GM13976 (cell line): ENCODE measurements at regions not wholly inside any gene's neighbourhood (a gene's known extent, or its start where the extent isn't known, plus 50 kb on each side); places are given as distances from the start of the nearest gene placed in this dataset.

Experiments used
- DNase-seq: peaks from one replicate; pipeline ENCODE4 v3.0.0; 2012; ENCODE audit warnings: low spot score
- in situ Hi-C: fragments of 300-500 bp; cut with MboI; formaldehyde crosslinking; loops from one replicate; pipeline ENCODE4 v1.12.0; 2022; ENCODE audit warnings: low sequenced_read_pairs, mixed read lengths, inconsistent platforms; ENCODE audit not compliant: unreplicated experiment
- TF ChIP-seq, protein P1 (sequence below): IDR thresholded peaks from 2 replicates; pipeline ENCODE4 v1.5.1; 2012; ENCODE audit warnings: borderline replicate concordance, mild to moderate bottlenecking; ENCODE audit not compliant: insufficient read depth; ENCODE audit errors: extremely low read depth, missing control alignments, control extremely low read depth

DNA sequence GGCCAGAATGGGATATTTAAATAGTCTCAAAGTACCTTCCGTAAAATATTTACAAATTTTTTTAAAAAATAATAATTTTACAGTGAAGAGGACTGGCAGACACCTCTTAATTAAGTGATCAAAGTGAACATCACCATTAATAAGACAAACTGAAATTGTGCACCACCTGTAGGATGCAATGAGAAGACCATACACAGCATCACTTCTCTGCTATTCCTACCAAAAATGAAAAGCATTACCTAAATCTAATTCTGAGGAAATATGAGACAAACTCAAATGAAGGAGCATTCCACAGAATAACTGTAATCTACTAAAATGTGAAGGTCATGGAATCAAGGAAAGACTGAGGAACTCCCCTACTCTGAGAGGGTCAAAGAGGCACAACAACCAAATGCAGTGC lies 68.2 kb upstream of the PRDX6 start:
- in situ Hi-C loops: no loop called here
- TF ChIP-seq, protein P1, sequence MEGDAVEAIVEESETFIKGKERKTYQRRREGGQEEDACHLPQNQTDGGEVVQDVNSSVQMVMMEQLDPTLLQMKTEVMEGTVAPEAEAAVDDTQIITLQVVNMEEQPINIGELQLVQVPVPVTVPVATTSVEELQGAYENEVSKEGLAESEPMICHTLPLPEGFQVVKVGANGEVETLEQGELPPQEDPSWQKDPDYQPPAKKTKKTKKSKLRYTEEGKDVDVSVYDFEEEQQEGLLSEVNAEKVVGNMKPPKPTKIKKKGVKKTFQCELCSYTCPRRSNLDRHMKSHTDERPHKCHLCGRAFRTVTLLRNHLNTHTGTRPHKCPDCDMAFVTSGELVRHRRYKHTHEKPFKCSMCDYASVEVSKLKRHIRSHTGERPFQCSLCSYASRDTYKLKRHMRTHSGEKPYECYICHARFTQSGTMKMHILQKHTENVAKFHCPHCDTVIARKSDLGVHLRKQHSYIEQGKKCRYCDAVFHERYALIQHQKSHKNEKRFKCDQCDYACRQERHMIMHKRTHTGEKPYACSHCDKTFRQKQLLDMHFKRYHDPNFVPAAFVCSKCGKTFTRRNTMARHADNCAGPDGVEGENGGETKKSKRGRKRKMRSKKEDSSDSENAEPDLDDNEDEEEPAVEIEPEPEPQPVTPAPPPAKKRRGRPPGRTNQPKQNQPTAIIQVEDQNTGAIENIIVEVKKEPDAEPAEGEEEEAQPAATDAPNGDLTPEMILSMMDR: no peak
- no peak for DNase-seq

DNA sequence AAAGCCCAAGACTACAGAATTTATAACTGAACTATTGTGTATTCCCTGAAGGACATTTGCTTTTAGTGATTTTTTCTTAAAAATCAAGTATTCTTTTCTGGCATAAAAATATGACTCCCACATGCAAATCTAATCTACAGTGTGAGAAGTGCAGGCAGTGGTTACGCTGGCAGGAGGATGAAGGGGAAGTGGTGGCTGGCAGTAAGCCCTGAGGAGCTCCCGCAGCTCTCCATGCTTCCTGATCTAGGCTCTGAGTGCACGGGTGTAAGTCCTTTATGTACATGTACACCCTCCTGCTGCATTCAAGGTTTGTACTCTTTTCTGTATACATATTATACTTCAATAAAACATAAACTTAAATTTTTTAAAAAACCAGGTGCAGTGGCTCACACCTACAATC lies 67.5 kb upstream of the PRDX6 start:
- no peak for DNase-seq
- TF ChIP-seq, protein P1: no peak
- in situ Hi-C loops: loop anchor here (10.0 kb wide), 1 partner anchor 135 kb away; no protein-coding TSS in a partner anchor

DNA sequence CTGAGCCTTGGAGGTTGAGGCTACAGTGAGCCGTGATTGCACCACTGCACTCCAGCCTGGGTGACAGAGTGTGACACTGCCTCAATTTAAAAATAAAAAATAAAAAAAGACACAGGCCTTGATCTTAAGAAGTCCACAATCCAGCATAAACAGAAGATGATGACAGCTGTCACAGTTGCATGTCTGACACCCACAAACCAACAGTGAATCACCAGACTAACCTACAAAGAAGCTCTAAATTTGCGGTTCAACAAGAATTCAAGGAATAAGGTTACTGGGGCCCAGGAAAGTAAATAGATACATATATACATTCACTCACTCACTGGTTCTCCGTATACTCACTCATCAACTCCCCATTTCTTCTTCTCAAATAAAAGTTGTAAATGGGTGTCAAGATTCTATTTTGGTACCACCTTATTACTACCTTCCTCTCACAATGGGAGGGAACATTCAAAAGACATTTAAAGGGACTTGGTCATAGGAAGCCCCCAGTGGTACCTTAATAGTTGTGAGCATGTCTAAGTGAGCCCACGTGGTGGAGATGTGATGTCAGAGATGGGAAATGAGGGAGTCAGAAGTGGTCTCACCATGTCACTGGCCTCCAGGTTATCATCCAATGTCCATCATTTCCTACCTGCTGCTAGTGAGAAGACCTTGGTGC lies 66.9 kb upstream of the PRDX6 start:
- in situ Hi-C loops: loop anchor here (10.0 kb wide), 1 partner anchor 135 kb away; no protein-coding TSS in a partner anchor
- TF ChIP-seq, protein P1: no peak
- DNase-seq: no peak

DNA sequence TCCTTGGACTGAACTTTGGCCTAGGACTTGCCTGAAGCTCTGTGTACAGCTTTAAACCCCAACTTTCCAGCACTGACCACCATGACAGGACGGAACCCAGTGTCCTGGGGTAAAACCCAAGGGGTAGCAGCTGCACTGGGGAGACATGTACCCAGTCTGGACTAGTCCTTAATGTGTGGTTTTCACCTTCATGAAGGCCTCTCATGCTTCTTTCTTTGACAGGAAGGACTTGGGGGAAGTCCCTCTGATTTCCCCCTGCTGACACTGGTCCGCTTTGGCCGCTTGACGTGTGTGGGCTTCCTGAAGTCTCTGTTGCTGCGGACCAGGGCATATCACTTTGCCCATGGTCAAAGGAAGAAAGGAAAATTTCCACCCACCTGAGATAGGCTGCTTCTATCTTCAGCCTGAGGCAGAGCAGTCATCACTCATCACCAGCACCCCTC lies 66.3 kb upstream of the PRDX6 start:
- peak; percentile 39 for DNase-seq
- in situ Hi-C loops: loop anchor here (10.0 kb wide), 1 partner anchor 136 kb away; no protein-coding TSS in a partner anchor

DNA sequence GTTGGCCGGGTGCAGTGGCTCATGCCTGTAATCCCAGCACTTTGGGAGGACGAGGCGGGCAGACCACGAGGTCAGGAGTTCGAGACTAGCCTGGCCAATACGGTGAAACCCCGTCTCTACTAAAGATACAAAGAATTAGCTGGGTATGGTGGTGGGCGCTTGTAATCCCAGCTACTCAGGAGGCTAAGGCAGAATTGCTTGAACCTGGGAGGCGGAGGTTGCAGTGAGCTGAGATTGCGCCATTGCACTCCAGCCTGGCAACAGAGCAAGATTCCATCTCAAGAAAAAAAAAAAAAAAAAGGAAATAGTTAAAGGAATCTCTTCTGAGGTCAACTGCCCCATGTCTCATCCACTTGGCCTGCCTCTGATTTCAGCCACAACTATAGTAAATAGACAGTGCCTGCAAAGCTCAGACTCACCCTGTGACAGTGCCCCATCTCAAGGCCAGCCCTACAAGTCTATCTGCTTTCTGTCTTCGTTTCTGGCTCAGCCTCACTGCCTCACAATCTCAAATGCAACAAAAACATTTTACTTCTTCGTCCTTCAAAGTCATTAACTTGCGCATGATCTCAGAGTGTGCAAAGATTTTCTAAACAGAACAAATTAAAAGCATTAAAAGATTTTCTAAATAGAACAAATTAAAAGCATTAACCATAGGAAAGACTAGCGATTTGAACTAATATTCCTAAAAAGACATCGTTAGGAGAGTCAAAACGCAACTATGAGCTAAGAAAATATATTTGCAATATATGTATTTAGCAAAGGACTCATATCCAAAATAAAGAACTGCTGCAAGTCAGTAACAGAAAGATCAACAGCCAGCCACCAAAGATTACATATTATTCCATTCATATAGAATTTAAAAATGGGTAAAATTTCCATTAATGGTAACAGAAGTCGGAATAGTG lies 65.0 kb upstream of the PRDX6 start:
- DNase-seq: no peak
- in situ Hi-C loops: loop anchor here (10.0 kb wide), 1 partner anchor 137 kb away; no protein-coding TSS in a partner anchor
- TF ChIP-seq, protein P1: no peak

More for the DNA sequence above, 66.3 kb upstream of the PRDX6 start:
- TF ChIP-seq, protein P1: no peak

DNA sequence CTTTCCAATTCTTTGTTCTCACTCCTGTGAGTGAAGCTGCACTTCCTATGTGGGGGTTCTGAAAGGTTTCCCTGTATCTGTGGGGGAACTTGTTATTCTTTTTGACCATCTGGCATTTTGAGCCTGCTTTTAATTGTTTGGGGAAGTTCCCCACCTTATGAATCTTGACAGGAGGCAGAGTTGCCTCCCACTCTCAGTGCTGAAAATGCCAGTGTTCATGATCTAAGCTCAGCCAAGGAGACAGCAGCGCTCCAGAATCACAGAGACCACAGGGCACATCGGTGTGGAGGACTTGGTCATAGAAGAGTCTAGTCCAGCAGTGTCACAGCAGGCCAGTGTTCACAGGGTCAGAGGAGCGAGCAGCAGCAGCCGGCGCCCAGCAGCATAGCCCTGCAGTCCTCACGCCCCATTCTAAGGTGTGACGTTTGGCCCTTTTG lies 63.8 kb upstream of the PRDX6 start:
- TF ChIP-seq, protein P1: no peak
- in situ Hi-C loops: loop anchor here (10.0 kb wide), 1 partner anchor 138 kb away; no protein-coding TSS in a partner anchor
- DNase-seq: no peak
